H1 (cell line): ENCODE measurements at regions not wholly inside any gene's neighbourhood (a gene's known extent, or its start where the extent isn't known, plus 50 kb on each side); places are given as distances from the start of the nearest gene placed in this dataset.

Experiments
- CTCF ChIA-PET: fragments of 300-600 bp; sonication (Branson Sonifier 250); formaldehyde crosslinking; loops from one replicate; lab custom pipeline; 2021; ENCODE audit not compliant: partially characterized antibody; lab: Charles Lee
- POLR2A ChIA-PET: fragments of 300-600 bp; sonication (Branson Sonifier 250); formaldehyde crosslinking; loops from one replicate; lab custom pipeline; 2021; ENCODE audit warnings: inconsistent platforms; ENCODE audit not compliant: partially characterized antibody; lab: Charles Lee
- DNase-seq, 2 experiments: peaks; one replicate each; pipeline versions ENCODE4 v3.0.0 to v3.0.0-alpha.2; 2010 to 2022; ENCODE audit warnings: low spot score in 2 of 2, low read depth in 1 of 2, mixed read lengths in 1 of 2
- FAIRE-seq: peaks from 2 replicates; lab custom pipeline; 2011; peaks lifted over from hg19 to GRCh38; lab: Jason Lieb, UNC
- H2AFZ ChIP-seq: 2 replicates; pipeline ENCODE4 v1.8.1; 2012; ENCODE audit warnings: low read length, inconsistent platforms
- H2AK5ac ChIP-seq: 2 replicates; pipeline ENCODE4 v1.6.1; 2013; ENCODE audit warnings: low read depth, low read length
- H2BK120ac ChIP-seq: replicated peaks from 2 replicates; pipeline ENCODE3; 2013; ENCODE audit warnings: low read depth, low read length, inconsistent platforms
- H2BK12ac ChIP-seq: 2 replicates; pipeline ENCODE4 v1.6.1; 2013; ENCODE audit warnings: low read depth, low read length
- H2BK15ac ChIP-seq: 2 replicates; pipeline ENCODE4 v1.6.1; 2013; ENCODE audit warnings: low read length
- H2BK20ac ChIP-seq: 2 replicates; pipeline ENCODE4 v1.6.1; 2013; ENCODE audit warnings: low read length
- H2BK5ac ChIP-seq: 2 replicates; pipeline ENCODE4 v1.6.1; 2013; ENCODE audit warnings: low read depth, low read length
- H3K14ac ChIP-seq: 2 replicates; pipeline ENCODE4 v1.6.1; 2013; ENCODE audit warnings: inconsistent platforms; ENCODE audit not compliant: insufficient read length
- H3K18ac ChIP-seq: 2 replicates; pipeline ENCODE4 v1.6.1; 2013; ENCODE audit warnings: low read length; ENCODE audit errors: extremely low read depth
- H3K23ac ChIP-seq: 2 replicates; pipeline ENCODE4 v1.6.1; 2013; ENCODE audit warnings: inconsistent platforms; ENCODE audit not compliant: insufficient read length
- H3K23me2 ChIP-seq: 2 replicates; pipeline ENCODE4 v1.6.1; 2013; ENCODE audit warnings: low read depth, low read length
- H3K27ac ChIP-seq: 2 replicates; pipeline ENCODE4 v1.6.1; 2011; ENCODE audit warnings: low read depth, low read length, inconsistent platforms
- H3K27me3 ChIP-seq, 4 experiments: replicated peaks in 1 of 4; 1 replicate in 1 of 4; 2 replicates in 3 of 4; pipeline versions ENCODE4 v1.6.1 to v1.8.1; 2011 to 2013; ENCODE audit warnings: low read length in 3 of 4, mild to moderate bottlenecking in 3 of 4, inconsistent platforms in 2 of 4, mixed read lengths in 2 of 4, moderate library complexity in 1 of 4; ENCODE audit not compliant: control insufficient read depth in 3 of 4, insufficient read depth in 3 of 4; ENCODE audit errors: extremely low read depth in 1 of 4
- H3K36me3 ChIP-seq, 4 experiments: 2 replicates each; pipeline versions ENCODE4 v1.6.1 to v1.8.1; 2011 to 2013; ENCODE audit warnings: mild to moderate bottlenecking in 4 of 4, low read length in 3 of 4, moderate library complexity in 2 of 4, control low read depth in 1 of 4, inconsistent platforms in 1 of 4; ENCODE audit not compliant: insufficient read depth in 4 of 4, control insufficient read depth in 2 of 4
- H3K4ac ChIP-seq: replicated peaks from 2 replicates; pipeline ENCODE3; 2013; ENCODE audit warnings: low read length, low read depth, mixed read lengths, inconsistent platforms; ENCODE audit not compliant: insufficient read length
- H3K4me1 ChIP-seq, 4 experiments: replicated peaks in 1 of 4; 1 replicate in 1 of 4; 2 replicates in 3 of 4; pipeline versions ENCODE4 v1.6.1 to v1.8.1; 2011 to 2013; ENCODE audit warnings: low read length in 3 of 4, inconsistent platforms in 2 of 4, mixed read lengths in 1 of 4; ENCODE audit not compliant: insufficient read depth in 4 of 4, control insufficient read depth in 3 of 4
- H3K4me2 ChIP-seq, 2 experiments: 2 replicates each; pipeline versions ENCODE4 v1.6.1 to v1.8.1; 2011 to 2013; ENCODE audit warnings: low read depth in 2 of 2, low read length in 2 of 2, control low read depth in 1 of 2, inconsistent platforms in 1 of 2, mild to moderate bottlenecking in 1 of 2; ENCODE audit not compliant: insufficient read depth in 1 of 2
- H3K4me3 ChIP-seq, 4 experiments: fragments of 200-600, 300-600 bp in 1 of 4; sonication (generic), shearing (Covaris generic), sonication (Bioruptor Twin) in 1 of 4; 2 replicates each; pipeline versions ENCODE4 v1.5.1 to v1.8.1; 2011 to 2016; ENCODE audit warnings: low read length in 4 of 4, low read depth in 3 of 4, control low read depth in 2 of 4, inconsistent platforms in 2 of 4, mild to moderate bottlenecking in 2 of 4, mixed read lengths in 1 of 4, moderate library complexity in 1 of 4; ENCODE audit not compliant: insufficient read depth in 2 of 4; ENCODE audit errors: extremely low read depth in 1 of 4
- H3K56ac ChIP-seq: replicated peaks from 2 replicates; pipeline ENCODE3; 2013; ENCODE audit warnings: low read depth, mild to moderate bottlenecking, mixed read lengths, low read length, inconsistent platforms; ENCODE audit not compliant: insufficient read length
- H3K79me1 ChIP-seq: 2 replicates; pipeline ENCODE4 v1.6.1; 2013; ENCODE audit warnings: low read depth, low read length, control low read depth
- H3K79me2 ChIP-seq, 2 experiments: 2 replicates each; pipeline versions ENCODE4 v1.6.1 to v1.8.1; 2012 to 2013; ENCODE audit warnings: low read length in 2 of 2, mild to moderate bottlenecking in 2 of 2, inconsistent platforms in 1 of 2; ENCODE audit not compliant: insufficient read depth in 2 of 2, control insufficient read depth in 1 of 2
- H3K9ac ChIP-seq, 4 experiments: replicated peaks in 1 of 4; 1 replicate in 1 of 4; 2 replicates in 3 of 4; pipeline versions ENCODE4 v1.6.1 to v1.8.1; 2011 to 2013; ENCODE audit warnings: low read depth in 3 of 4, low read length in 3 of 4, control low read depth in 2 of 4, mild to moderate bottlenecking in 2 of 4, moderate library complexity in 2 of 4, inconsistent platforms in 1 of 4; ENCODE audit errors: extremely low read depth in 1 of 4
- H3K9me3 ChIP-seq, 2 experiments: 2 replicates each; pipeline versions ENCODE4 v1.6.1 to v1.8.1; 2012 to 2013; ENCODE audit warnings: mild to moderate bottlenecking in 2 of 2, moderate library complexity in 2 of 2, control low read depth in 1 of 2, inconsistent platforms in 1 of 2, low read depth in 1 of 2, low read length in 1 of 2, mixed read lengths in 1 of 2; ENCODE audit not compliant: insufficient read depth in 2 of 2
- H4K20me1 ChIP-seq, 2 experiments: replicated peaks in 1 of 2; 2 replicates each; pipeline versions ENCODE3 to v1.8.1; 2011 to 2013; ENCODE audit warnings: inconsistent platforms in 2 of 2, low read length in 2 of 2, mild to moderate bottlenecking in 1 of 2; ENCODE audit not compliant: insufficient read depth in 2 of 2, control insufficient read depth in 1 of 2
- H4K5ac ChIP-seq: 2 replicates; pipeline ENCODE4 v1.6.1; 2013; ENCODE audit warnings: low read length, low read depth, mixed read lengths, inconsistent platforms; ENCODE audit not compliant: insufficient read length
- H4K8ac ChIP-seq: 2 replicates; pipeline ENCODE4 v1.8.0; 2013; ENCODE audit warnings: mild to moderate bottlenecking, moderate library complexity, low read length, inconsistent platforms; ENCODE audit not compliant: insufficient read depth; ENCODE audit errors: extremely low read depth
- H4K91ac ChIP-seq: replicated peaks from 2 replicates; pipeline ENCODE3; 2013; ENCODE audit warnings: low read length, mixed read lengths, inconsistent platforms; ENCODE audit not compliant: insufficient read length
- ATF2 ChIP-seq: IDR thresholded peaks from 2 replicates; pipeline ENCODE4 v1.6.1; 2012; ENCODE audit warnings: low read length, inconsistent platforms
- BRCA1 ChIP-seq: IDR thresholded peaks from 2 replicates; pipeline ENCODE4 v1.6.1; 2012; ENCODE audit warnings: low read depth, low read length, improper control_type of control experiment
- CHD2 ChIP-seq: IDR thresholded peaks from 2 replicates; pipeline ENCODE4 v1.6.1; 2012; ENCODE audit warnings: low read length, improper control_type of control experiment
- GABPA ChIP-seq: IDR thresholded peaks from 2 replicates; pipeline ENCODE4 v1.6.1; 2011; ENCODE audit warnings: mild to moderate bottlenecking, low read length, moderate library complexity, borderline replicate concordance; ENCODE audit not compliant: insufficient read depth
- HDAC6 ChIP-seq: IDR thresholded peaks from one replicate; pipeline ENCODE4 v1.7.1; 2012; ENCODE audit warnings: low read depth, mild to moderate bottlenecking, inconsistent platforms, low read length, moderate library complexity
- JUND ChIP-seq: IDR thresholded peaks from 2 replicates; pipeline ENCODE4 v1.6.1; 2011; ENCODE audit warnings: mild to moderate bottlenecking, improper control_type of control experiment, low read length
- POLR2AphosphoS5 ChIP-seq: IDR thresholded peaks from 2 replicates; pipeline ENCODE4 v1.6.1; 2011; ENCODE audit warnings: low read depth, low read length
- RBBP5 ChIP-seq: IDR thresholded peaks from 2 replicates; pipeline ENCODE4 v1.7.1; 2012; ENCODE audit warnings: low read depth, mild to moderate bottlenecking, inconsistent platforms, low read length, moderate library complexity, borderline replicate concordance
- RXRA ChIP-seq: IDR thresholded peaks from 2 replicates; pipeline ENCODE4 v1.6.1; 2011; ENCODE audit warnings: low read depth, mild to moderate bottlenecking, low read length, moderate library complexity; ENCODE audit not compliant: insufficient read depth
- SIX5 ChIP-seq: IDR thresholded peaks from 2 replicates; pipeline ENCODE4 v1.6.1; 2011; ENCODE audit warnings: mild to moderate bottlenecking, low read depth, low read length
- TAF1 ChIP-seq: IDR thresholded peaks from 2 replicates; pipeline ENCODE4 v1.6.1; 2011; ENCODE audit warnings: mild to moderate bottlenecking, low read depth, low read length
- TAF7 ChIP-seq: optimal IDR thresholded peaks from 2 replicates; pipeline ENCODE3; 2011; ENCODE audit warnings: low read depth, mild to moderate bottlenecking, inconsistent platforms, low read length, moderate library complexity, borderline replicate concordance
- WGBS, 2 experiments: shearing (Covaris generic) in 1 of 2; methylation state at CpG; one replicate each; pipeline versions ENCODE4 v1.1.6 to v1.1.7; 2013 to 2015; ENCODE audit warnings: low lambda C conversion rate in 2 of 2, mixed read lengths in 2 of 2, inconsistent platforms in 1 of 2, low coverage in 1 of 2, missing lambda C conversion rate in 1 of 2; ENCODE audit not compliant: insufficient replicate concordance in 2 of 2, insufficient coverage in 1 of 2, insufficient read length in 1 of 2; ENCODE audit errors: extremely low coverage in 1 of 2, missing lambda C conversion rate in 1 of 2; 5-methylcytosine and 5-hydroxymethylcytosine counted together
- TF ChIP-seq, protein P1 (sequence below): IDR thresholded peaks from 2 replicates; pipeline ENCODE4 v1.6.1; 2011; ENCODE audit warnings: low read depth, mild to moderate bottlenecking, low read length; ENCODE audit not compliant: insufficient read depth

DNA sequence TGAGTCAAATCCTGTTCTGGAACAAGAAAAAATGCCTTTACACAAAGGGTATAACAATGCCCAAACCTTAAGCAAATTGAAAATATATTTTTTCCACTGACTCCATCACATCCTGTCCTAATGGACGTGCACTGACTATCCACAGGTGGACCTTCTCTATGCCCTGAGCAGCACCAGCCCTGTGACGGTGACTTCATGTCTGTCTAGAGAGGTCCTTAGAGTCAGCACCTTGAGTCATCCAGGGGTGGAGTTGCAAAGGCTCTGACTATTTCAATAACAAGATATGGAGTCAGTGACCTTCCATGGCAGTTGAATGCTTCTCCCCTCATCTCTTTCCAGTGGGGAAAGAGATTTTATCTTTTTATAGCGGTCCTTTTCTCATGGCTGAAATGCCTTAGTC, 78.0 kb downstream of the YIPF5 start:
- Histone ChIP-seq H3K23ac (no peak overlapping the region), H3K4ac (no peak overlapping the region), H2BK5ac (no peak overlapping the region), H2AK5ac (no peak overlapping the region), H3K27ac (no peak overlapping the region), H3K9me3 (no peaks in the 10 kb centered on the region), H3K23me2 (no peaks in the 10 kb centered on the region), H3K18ac (no peak overlapping the region), H3K9ac (no peak overlapping the region), H3K56ac (no peak overlapping the region), H2BK12ac (no peak overlapping the region), H3K4me2 (no peak overlapping the region), H4K20me1 (no peaks in the 10 kb centered on the region), H2BK15ac (no peak overlapping the region), H3K79me1 (no peaks in the 10 kb centered on the region), H4K91ac (no peak overlapping the region), H2BK120ac (no peak overlapping the region), H3K79me2 (no peaks in the 10 kb centered on the region), H4K5ac (no peak overlapping the region), H3K4me1 (peaks cover 2 to 9% (median 5%) of the 10 kb centered on the region in 4 experiments; a peak in 4 of 7 replicates), H3K4me3 (no peak overlapping the region), H3K27me3 (peaks cover 8 to 31% (median 20%) of the 10 kb centered on the region in 4 experiments), H2BK20ac (no peak overlapping the region), H3K14ac (no peak overlapping the region), H3K36me3 (no peaks in the 10 kb centered on the region), H2AFZ (no peak overlapping the region), H4K8ac (no peak overlapping the region)
- 90% methylated on average over 3 of the region's 3 CpGs; no CpG with 5 or more reads in 1 of the 2 experiments for whole genome bisulfite sequencing, 2 experiments
- POLR2A ChIA-PET, result no interaction called here
- CTCF ChIA-PET, result no interaction called here
- no peak for DNase-seq
- FAIRE-seq, result no peak
- TF ChIP-seq RXRA, result no peak
- no peak for TF ChIP-seq SIX5
- TF ChIP-seq TAF1, result no peak
- TF ChIP-seq POLR2AphosphoS5, result no peak
- no peak for TF ChIP-seq HDAC6
- no peak for TF ChIP-seq CHD2
- no peak for TF ChIP-seq RBBP5
- no peak for TF ChIP-seq TAF7
- TF ChIP-seq, protein P1, sequence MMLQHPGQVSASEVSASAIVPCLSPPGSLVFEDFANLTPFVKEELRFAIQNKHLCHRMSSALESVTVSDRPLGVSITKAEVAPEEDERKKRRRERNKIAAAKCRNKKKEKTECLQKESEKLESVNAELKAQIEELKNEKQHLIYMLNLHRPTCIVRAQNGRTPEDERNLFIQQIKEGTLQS, result no peak
- no peak for TF ChIP-seq BRCA1
- no peak for TF ChIP-seq JUND
- TF ChIP-seq GABPA, result no peak
- TF ChIP-seq ATF2, result no peak
